KBM-7 (cell line): ENCODE measurements at regions not wholly inside any gene's neighbourhood (a gene's known extent, or its start where the extent isn't known, plus 50 kb on each side); places are given as distances from the start of the nearest gene placed in this dataset.
A peak's percentile ranks its signal among the peaks of the same experiment; 100 is the strongest.

Experiments used
- DNase-seq: peaks from one replicate; pipeline ENCODE4 v3.0.0-alpha.2; 2015
- in situ Hi-C: fragments of 300-500 bp; cut with MboI; formaldehyde crosslinking; loops from 2 replicates; pipeline ENCODE4 v1.14.3; 2020; ENCODE audit warnings: low sequenced_read_pairs, low pct_unique_long_range_greater_than_20kb, mixed read lengths

GRCh38 chr10:60576130-60577069, 186.7 kb upstream of the ANK3 start:
- in situ Hi-C loops: no loop called here
- no peak for DNase-seq

DNA sequence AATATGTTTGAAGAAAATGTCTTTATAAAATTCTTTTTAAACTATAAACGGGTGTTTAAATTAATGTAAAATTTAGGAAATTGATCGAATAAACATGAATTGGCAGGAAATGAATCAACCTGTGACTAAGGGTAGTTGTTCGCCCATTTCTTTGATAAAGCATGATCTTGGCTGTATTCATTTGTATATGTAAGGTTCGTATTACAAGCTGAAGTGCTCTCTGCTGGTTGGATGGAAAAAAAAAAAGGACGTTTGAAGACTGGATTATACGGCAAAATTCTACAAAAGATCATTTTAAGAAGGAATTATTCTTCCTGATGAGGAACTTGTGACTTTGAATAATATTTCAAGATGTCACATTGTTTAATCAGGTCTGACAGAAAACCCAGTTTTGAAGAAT, 185.4 kb upstream of the ANK3 start:
- in situ Hi-C loops: no loop called here
- no peak for DNase-seq

DNA sequence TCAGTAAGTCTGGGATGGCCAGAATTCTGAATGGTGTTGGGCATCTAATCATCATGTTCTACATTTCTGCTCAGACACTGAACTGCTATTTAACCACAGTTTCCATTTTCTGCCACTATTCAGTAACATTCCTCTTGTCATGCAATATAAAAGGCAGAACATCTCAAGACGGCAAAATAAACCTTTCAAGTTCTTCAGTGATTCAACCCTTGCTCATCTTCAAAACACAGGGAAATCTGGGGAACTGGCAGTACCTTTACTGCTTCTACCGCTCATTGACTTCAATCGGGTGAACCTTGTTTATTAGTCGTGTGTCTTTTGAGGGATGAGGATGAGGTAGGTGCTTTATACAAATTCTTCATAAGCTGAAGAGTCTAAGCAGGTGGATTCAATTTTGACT, 184.7 kb upstream of the ANK3 start:
- no peak for DNase-seq
- in situ Hi-C loops: no loop called here

DNA sequence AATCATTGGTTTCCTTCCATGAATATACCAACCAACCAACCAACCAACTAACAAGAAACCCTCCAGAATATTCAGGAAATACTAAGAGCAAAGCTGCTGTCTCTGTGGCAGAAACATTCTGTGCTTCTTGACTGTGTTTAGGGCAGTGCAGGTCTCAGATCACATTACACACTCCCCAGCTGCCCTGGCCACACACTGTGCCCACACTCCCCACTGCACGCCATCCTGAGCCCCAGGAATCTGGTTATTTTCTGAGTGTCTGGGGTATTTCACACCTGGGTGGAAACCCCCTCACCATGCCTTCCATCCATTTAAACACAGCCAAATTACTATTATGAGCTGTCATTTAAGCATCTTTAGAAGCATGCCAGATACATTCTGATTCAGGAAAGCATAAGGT, 183.7 kb upstream of the ANK3 start:
- in situ Hi-C loops: no loop called here
- DNase-seq: no peak

GRCh38 chr10:60572511-60573194, 183.0 kb upstream of the ANK3 start:
- no peak for DNase-seq
- in situ Hi-C loops: no loop called here

DNA sequence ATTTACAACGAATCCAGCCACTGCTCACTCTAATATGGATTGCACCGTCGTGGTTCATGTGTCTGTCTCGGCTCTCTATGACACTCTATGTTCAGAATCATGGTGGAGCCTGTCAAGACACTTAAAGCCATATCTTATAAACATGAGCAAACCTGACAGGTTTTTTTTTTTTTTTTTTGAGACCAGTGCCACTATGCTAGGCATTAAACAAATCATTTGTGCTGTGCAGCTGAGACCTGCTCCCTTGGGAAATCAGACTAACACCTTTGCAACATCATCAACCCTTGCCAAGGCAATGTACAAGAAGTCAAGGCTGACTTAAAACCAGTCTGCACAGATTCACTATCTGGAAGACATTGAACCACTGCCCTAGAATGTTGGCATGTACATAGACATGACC, 181.2 kb upstream of the ANK3 start:
- DNase-seq: no peak
- in situ Hi-C loops: no loop called here

DNA sequence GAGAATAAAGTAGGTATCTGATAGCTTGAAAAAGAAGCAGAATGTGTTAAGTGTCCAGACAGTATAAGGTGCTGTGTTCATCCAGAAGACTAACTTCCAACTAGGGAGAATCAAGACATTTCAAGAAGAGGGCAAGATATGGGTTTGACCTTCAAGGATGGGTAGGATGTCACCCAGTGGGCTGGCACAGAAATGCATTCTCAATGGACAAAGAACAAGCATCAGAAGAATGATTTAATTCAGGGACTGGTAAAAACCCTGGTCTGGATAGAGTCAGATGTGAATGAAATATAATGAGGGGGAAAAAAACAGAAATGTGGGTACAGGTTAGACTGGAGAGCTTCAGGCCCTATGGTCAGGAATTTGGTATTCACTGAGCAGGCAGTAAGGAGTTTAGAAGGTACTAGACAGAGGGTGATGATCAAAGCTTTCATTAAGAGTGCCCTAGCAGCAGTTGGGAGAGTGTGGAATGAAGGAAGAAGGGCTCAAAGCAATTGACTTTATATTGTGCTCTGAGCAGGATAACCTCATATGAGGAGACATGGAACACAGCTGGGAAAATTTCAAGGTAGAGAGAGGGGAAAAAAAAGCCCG, 180.7 kb upstream of the ANK3 start:
- in situ Hi-C loops: no loop called here
- DNase-seq: no peak

- no peak for DNase-seq
- in situ Hi-C loops: no loop called here
Observed at GRCh38 chr10:60569681-60570080, 180.0 kb upstream of the ANK3 start.

GRCh38 chr10:60566096-60566495, 176.4 kb upstream of the ANK3 start:
- in situ Hi-C loops: no loop called here
- no peak for DNase-seq

GRCh38 chr10:60565492-60565891, 175.8 kb upstream of the ANK3 start:
- no peak for DNase-seq
- in situ Hi-C loops: no loop called here

GRCh38 chr10:60564475-60564874, 174.8 kb upstream of the ANK3 start:
- in situ Hi-C loops: no loop called here
- no peak for DNase-seq

GRCh38 chr10:60560451-60560850, 170.8 kb upstream of the ANK3 start:
- peak; percentile 3 for DNase-seq
- in situ Hi-C loops: no loop called here

- in situ Hi-C loops: no loop called here
- no peak for DNase-seq
Observed at GRCh38 chr10:60555700-60556099, 166.0 kb upstream of the ANK3 start.

DNA sequence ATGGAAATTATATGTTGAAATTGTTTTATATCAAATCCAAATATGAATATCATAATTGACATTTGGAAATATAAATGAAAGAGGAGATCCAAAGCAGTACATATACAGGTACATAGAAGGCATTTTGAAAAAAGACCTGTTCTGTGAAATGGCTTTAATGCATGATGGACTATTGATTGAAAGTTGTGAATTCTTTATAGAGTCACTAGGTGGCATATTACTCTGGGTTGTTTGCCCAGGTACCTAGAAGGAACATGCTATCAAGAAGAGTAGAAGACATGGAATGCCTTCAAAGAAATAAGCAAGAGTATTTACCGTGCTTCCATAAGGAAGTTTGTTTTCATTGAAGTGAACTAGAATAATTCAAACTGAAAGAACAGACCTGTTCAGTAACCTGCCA, 160.0 kb upstream of the ANK3 start:
- peak; percentile 18 for DNase-seq
- in situ Hi-C loops: no loop called here

GRCh38 chr10:60542657-60543056, 153.0 kb upstream of the ANK3 start:
- in situ Hi-C loops: no loop called here
- DNase-seq: no peak

DNA sequence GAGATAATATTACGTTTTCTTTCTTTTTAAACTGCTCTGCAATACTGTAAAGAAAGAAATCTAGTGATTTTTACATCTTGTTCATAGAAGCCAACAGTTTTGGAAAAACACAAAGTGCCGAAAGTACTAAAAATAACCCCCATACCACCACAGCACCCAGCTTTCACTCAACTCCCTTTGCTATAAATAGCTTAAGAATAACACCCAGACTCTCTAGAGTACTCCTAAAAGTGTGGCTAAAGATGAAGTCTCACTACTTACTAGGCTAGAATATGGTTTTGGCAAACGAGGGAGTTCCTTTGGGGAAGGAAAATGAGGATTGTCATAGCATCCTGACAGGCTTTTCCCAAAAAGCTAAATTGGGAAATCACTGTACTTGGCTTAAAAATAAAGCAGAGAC, 151.8 kb upstream of the ANK3 start:
- in situ Hi-C loops: no loop called here
- DNase-seq: no peak

- no peak for DNase-seq
- in situ Hi-C loops: no loop called here
Observed at GRCh38 chr10:60537697-60538096, 148.0 kb upstream of the ANK3 start.

GRCh38 chr10:60536529-60537114, 146.9 kb upstream of the ANK3 start:
- in situ Hi-C loops: no loop called here
- no peak for DNase-seq

- DNase-seq: no peak
- in situ Hi-C loops: no loop called here
Observed at GRCh38 chr10:60535427-60535826, 145.8 kb upstream of the ANK3 start.
